Panc1 (cell line): ENCODE measurements at regions not wholly inside any gene's neighbourhood (a gene's known extent, or its start where the extent isn't known, plus 50 kb on each side); places are given as distances from the start of the nearest gene placed in this dataset.

ENCODE experiments used
- ATAC-seq: fragments of 200-7000 bp; cut with Tn5 transposase; 2 replicates; pipeline ENCODE4 v1.9.1; 2020; ENCODE audit warnings: mild to moderate bottlenecking, moderate library complexity
- BruUV-seq: library from RNA; stranded (reverse); fragments of 400-500 nt; replicated peaks from 2 replicates; lab custom pipeline; 2021; lab: Mats Ljungman, UMichigan
- CTCF ChIA-PET: fragments of 300-600 bp; sonication (Branson Sonifier 250); formaldehyde crosslinking; loops from one replicate; lab custom pipeline; 2022; ENCODE audit warnings: antibody characterized with exemption; lab: Charles Lee
- POLR2A ChIA-PET: fragments of 300-600 bp; sonication (Branson Sonifier 250); formaldehyde crosslinking; loops from one replicate; lab custom pipeline; 2022; ENCODE audit warnings: antibody characterized with exemption; lab: Charles Lee
- DNase-seq: peaks from one replicate; pipeline ENCODE4 v3.0.0-alpha.2; 2010; ENCODE audit warnings: low read depth, low spot score
- H3K27ac ChIP-seq: 2 replicates; pipeline ENCODE4 v1.5.1; 2011; ENCODE audit warnings: mild to moderate bottlenecking, low read length, inconsistent platforms
- H3K27me3 ChIP-seq: fragments of 200-500 bp; sonication (Bioruptor generic); 2 replicates; pipeline ENCODE4 v1.6.0; 2014; ENCODE audit warnings: low read length, inconsistent platforms; ENCODE audit not compliant: control insufficient read depth, insufficient read depth
- H3K36me3 ChIP-seq: fragments of 200-500 bp; sonication (Bioruptor generic); 2 replicates; pipeline ENCODE4 v1.5.1; 2014; ENCODE audit warnings: inconsistent platforms, mild to moderate bottlenecking, low read length, moderate library complexity; ENCODE audit not compliant: control insufficient read depth, insufficient read depth
- H3K4me1 ChIP-seq: 2 replicates; pipeline ENCODE4 v1.5.1; 2011; ENCODE audit warnings: inconsistent platforms, mild to moderate bottlenecking, low read length, moderate library complexity; ENCODE audit not compliant: control insufficient read depth, insufficient read depth
- H3K4me3 ChIP-seq, 2 experiments: 2 replicates each; pipeline ENCODE4 v1.5.1; 2011 to 2012; ENCODE audit warnings: low read depth in 2 of 2, low read length in 2 of 2, mild to moderate bottlenecking in 2 of 2, inconsistent platforms in 1 of 2, moderate library complexity in 1 of 2
- H3K9me3 ChIP-seq: fragments of 200-500 bp; sonication (Bioruptor generic); 2 replicates; pipeline ENCODE4 v1.5.1; 2014; ENCODE audit warnings: low read depth, mild to moderate bottlenecking, inconsistent platforms, low read length, moderate library complexity; ENCODE audit not compliant: control insufficient read depth, insufficient read depth
- CTCF ChIP-seq: fragments of 450-650 bp; IDR thresholded peaks from 2 replicates; pipeline ENCODE4 v1.5.1; 2017; ENCODE audit warnings: mild to moderate bottlenecking
- POLR2AphosphoS5 ChIP-seq: IDR thresholded peaks from 2 replicates; pipeline ENCODE4 v1.6.1; 2012; ENCODE audit warnings: mild to moderate bottlenecking, low read depth, low read length, moderate library complexity
- REST ChIP-seq, 2 experiments: IDR thresholded peaks; 2 replicates each; pipeline ENCODE4 v1.6.1; 2011 to 2012; ENCODE audit warnings: low read depth in 2 of 2, control low read depth in 1 of 2, low read length in 1 of 2, mild to moderate bottlenecking in 1 of 2, moderate library complexity in 1 of 2; ENCODE audit not compliant: insufficient read depth in 1 of 2
- SIN3A ChIP-seq: IDR thresholded peaks from 2 replicates; pipeline ENCODE4 v1.6.1; 2012; ENCODE audit warnings: low read depth, mild to moderate bottlenecking, low read length, moderate library complexity, borderline replicate concordance; ENCODE audit not compliant: insufficient read depth
- TCF7L2 ChIP-seq: IDR thresholded peaks from 2 replicates; pipeline ENCODE4 v1.6.1; 2011; ENCODE audit warnings: mild to moderate bottlenecking, low read depth, low read length, inconsistent platforms
- in situ Hi-C: cut with HindIII; loops from 2 replicates; pipeline ENCODE4 v1.10.0; 2016; ENCODE audit warnings: low sequenced_read_pairs, low pct_unique_long_range_greater_than_20kb
- intact Hi-C: fragments of 100-400 bp; cut with micrococcal nuclease; formaldehyde crosslinking; loops from one replicate; pipeline ENCODE4 v1.10.0; 2022; ENCODE audit not compliant: unreplicated experiment

GRCh38 chr13:56459286-56459685 lies 681.4 kb upstream of the PRR20A start:
- intact Hi-C loops: no loop called here
- Histone ChIP-seq H3K4me1 (no peaks in the 10 kb centered on the region), H3K27me3 (no peaks in the 10 kb centered on the region), H3K36me3 (no peaks in the 10 kb centered on the region), H3K9me3 (no peaks in the 10 kb centered on the region), H3K27ac (no peak overlapping the region), H3K4me3 (no peak overlapping the region)
- ChIA-PET POLR2A (no interaction called here), CTCF (no interaction called here)
- no peak for ATAC-seq
- no peak for DNase-seq
- TF ChIP-seq CTCF: no peak
- TF ChIP-seq POLR2AphosphoS5: no peak
- no peak for TF ChIP-seq TCF7L2
- no peak for TF ChIP-seq SIN3A
- TF ChIP-seq REST (IDR thresholded peaks at IDR 0.05; ENCODE audit: insufficient read depth in 1 of 2, low read depth in 2 of 2, low read length in 1 of 2): no peak
- no TSS peak for BruUV-seq
- in situ Hi-C loops: no loop called here

- ATAC-seq (no peak), DNase-seq (no peak)
- H3K4me1 ChIP-seq: no peaks in the 10 kb centered on the region
- H3K9me3 ChIP-seq: no peaks in the 10 kb centered on the region
- H3K4me3 ChIP-seq: no peak overlapping the region
- no peaks in the 10 kb centered on the region for H3K36me3 ChIP-seq
- POLR2A ChIA-PET: no interaction called here
- TF ChIP-seq TCF7L2: no peak
- no peak for TF ChIP-seq REST (IDR thresholded peaks at IDR 0.05; ENCODE audit: insufficient read depth in 1 of 2, low read depth in 2 of 2, low read length in 1 of 2)
- TF ChIP-seq POLR2AphosphoS5: no peak
- TF ChIP-seq SIN3A: no peak
- TF ChIP-seq CTCF: no peak
- CTCF ChIA-PET: no interaction called here
- in situ Hi-C loops: no loop called here
- no peak overlapping the region for H3K27ac ChIP-seq
- BruUV-seq: no TSS peak
- intact Hi-C loops: no loop called here
- H3K27me3 ChIP-seq: no peaks in the 10 kb centered on the region
Observed at GRCh38 chr13:56501750-56502149, 639.0 kb upstream of the PRR20A start.
